ENCODE measurements at regions not wholly inside any gene's neighbourhood (a gene's known extent, or its start where the extent isn't known, plus 50 kb on each side); places are given as distances from the start of the nearest gene placed in this dataset.

GRCh38 chr22:26830837-26831236 is 173.4 kb downstream of the MIAT start:
- no peak overlapping the region for H3K9ac ChIP-seq (ENCODE audit: low read length)
- POLR2A ChIA-PET, result no interaction called here
- DNase-seq (no peak), ATAC-seq (ENCODE audit: low read depth) (no peak)
- no peaks in the 10 kb centered on the region for H4K20me1 ChIP-seq (ENCODE audit: control insufficient read depth, insufficient read depth, low read length, poor library complexity, severe bottlenecking)
- no peaks in the 10 kb centered on the region for H3K36me3 ChIP-seq (replicated peaks in 1 of 2; ENCODE audit: control extremely low read depth in 1 of 2, control insufficient read depth in 1 of 2, extremely low read depth in 1 of 2, insufficient read depth in 2 of 2, low read length in 1 of 2)
- CTCF ChIA-PET, result no interaction called here
- no peak overlapping the region for H2AFZ ChIP-seq (ENCODE audit: insufficient read depth, low read depth, low read length, poor library complexity, severe bottlenecking)
- no peaks in the 10 kb centered on the region for H3K27me3 ChIP-seq (replicated peaks in 1 of 4; ENCODE audit: control extremely low read depth in 1 of 4, control insufficient read depth in 3 of 4, insufficient read depth in 4 of 4, low read length in 3 of 4)
- intact Hi-C loops (cut with micrococcal nuclease), result no loop called here
- no peak overlapping the region for H3K4me2 ChIP-seq (replicated peaks; ENCODE audit: low read depth, low read length, poor library complexity, severe bottlenecking)
- H3K27ac ChIP-seq (ENCODE audit: low read length in 2 of 2), result no peak overlapping the region
- H3K4me3 ChIP-seq (ENCODE audit: control extremely low read depth in 1 of 5, extremely low read depth in 1 of 5, insufficient read depth in 1 of 5, low read depth in 2 of 5, low read length in 4 of 5), result no peak overlapping the region
- H3K4me1 Mint-ChIP-seq, result no peaks in the 10 kb centered on the region
- H3K4me3 Mint-ChIP-seq, result no peak overlapping the region
- no peaks in the 10 kb centered on the region for H3K79me2 ChIP-seq (ENCODE audit: control insufficient read depth, insufficient read depth, low read length)
- no peak for TF ChIP-seq EZH2 (IDR thresholded peaks at IDR 0.05; ENCODE audit: borderline replicate concordance, insufficient read depth, low read depth, low read length, poor library complexity, severe bottlenecking)
- TF ChIP-seq, protein P1, sequence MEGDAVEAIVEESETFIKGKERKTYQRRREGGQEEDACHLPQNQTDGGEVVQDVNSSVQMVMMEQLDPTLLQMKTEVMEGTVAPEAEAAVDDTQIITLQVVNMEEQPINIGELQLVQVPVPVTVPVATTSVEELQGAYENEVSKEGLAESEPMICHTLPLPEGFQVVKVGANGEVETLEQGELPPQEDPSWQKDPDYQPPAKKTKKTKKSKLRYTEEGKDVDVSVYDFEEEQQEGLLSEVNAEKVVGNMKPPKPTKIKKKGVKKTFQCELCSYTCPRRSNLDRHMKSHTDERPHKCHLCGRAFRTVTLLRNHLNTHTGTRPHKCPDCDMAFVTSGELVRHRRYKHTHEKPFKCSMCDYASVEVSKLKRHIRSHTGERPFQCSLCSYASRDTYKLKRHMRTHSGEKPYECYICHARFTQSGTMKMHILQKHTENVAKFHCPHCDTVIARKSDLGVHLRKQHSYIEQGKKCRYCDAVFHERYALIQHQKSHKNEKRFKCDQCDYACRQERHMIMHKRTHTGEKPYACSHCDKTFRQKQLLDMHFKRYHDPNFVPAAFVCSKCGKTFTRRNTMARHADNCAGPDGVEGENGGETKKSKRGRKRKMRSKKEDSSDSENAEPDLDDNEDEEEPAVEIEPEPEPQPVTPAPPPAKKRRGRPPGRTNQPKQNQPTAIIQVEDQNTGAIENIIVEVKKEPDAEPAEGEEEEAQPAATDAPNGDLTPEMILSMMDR (IDR thresholded peaks at IDR 0.05), result no peak
- no peaks in the 10 kb centered on the region for H3K4me1 ChIP-seq (ENCODE audit: control insufficient read depth in 2 of 2, insufficient read depth in 2 of 2, low read length in 2 of 2)
- H3K9me3 ChIP-seq (ENCODE audit: control extremely low read depth in 1 of 3, control insufficient read depth in 2 of 3, insufficient read depth in 1 of 3, low read length in 2 of 3), result no peaks in the 10 kb centered on the region
- no peaks in the 10 kb centered on the region for H3K9me3 Mint-ChIP-seq (ENCODE audit: insufficient read depth)
- 95% methylated on average over 3 of the region's 4 CpGs for WGBS (ENCODE audit: insufficient coverage)
- no peak overlapping the region for H3K27ac Mint-ChIP-seq
- H3K27me3 Mint-ChIP-seq, result no peaks in the 10 kb centered on the region

- Histone ChIP-seq H2AFZ (ENCODE audit: insufficient read depth, low read depth, low read length, poor library complexity, severe bottlenecking) (no peak overlapping the region), H3K27me3 (replicated peaks in 1 of 4; ENCODE audit: control extremely low read depth in 1 of 4, control insufficient read depth in 3 of 4, insufficient read depth in 4 of 4, low read length in 3 of 4) (no peaks in the 10 kb centered on the region), H3K9me3 (ENCODE audit: control extremely low read depth in 1 of 3, control insufficient read depth in 2 of 3, insufficient read depth in 1 of 3, low read length in 2 of 3) (no peaks in the 10 kb centered on the region), H3K4me3 (ENCODE audit: control extremely low read depth in 1 of 5, extremely low read depth in 1 of 5, insufficient read depth in 1 of 5, low read depth in 2 of 5, low read length in 4 of 5) (no peak overlapping the region), H4K20me1 (ENCODE audit: control insufficient read depth, insufficient read depth, low read length, poor library complexity, severe bottlenecking) (no peaks in the 10 kb centered on the region), H3K27ac (ENCODE audit: low read length in 2 of 2) (no peak overlapping the region), H3K9ac (ENCODE audit: low read length) (no peak overlapping the region), H3K4me2 (replicated peaks; ENCODE audit: low read depth, low read length, poor library complexity, severe bottlenecking) (no peak overlapping the region), H3K4me1 (ENCODE audit: control insufficient read depth in 2 of 2, insufficient read depth in 2 of 2, low read length in 2 of 2) (no peaks in the 10 kb centered on the region), H3K79me2 (ENCODE audit: control insufficient read depth, insufficient read depth, low read length) (no peaks in the 10 kb centered on the region), H3K36me3 (replicated peaks in 1 of 2; ENCODE audit: control extremely low read depth in 1 of 2, control insufficient read depth in 1 of 2, extremely low read depth in 1 of 2, insufficient read depth in 2 of 2, low read length in 1 of 2) (no peaks in the 10 kb centered on the region)
- Mint-ChIP-seq H3K4me1 (no peaks in the 10 kb centered on the region), H3K4me3 (no peak overlapping the region), H3K27ac (no peak overlapping the region), H3K27me3 (no peaks in the 10 kb centered on the region), H3K9me3 (ENCODE audit: insufficient read depth) (no peaks in the 10 kb centered on the region)
- DNase-seq, result no peak
- TF ChIP-seq, protein P1 (IDR thresholded peaks at IDR 0.05), result no peak
- no peak for TF ChIP-seq EZH2 (IDR thresholded peaks at IDR 0.05; ENCODE audit: borderline replicate concordance, insufficient read depth, low read depth, low read length, poor library complexity, severe bottlenecking)
- intact Hi-C loops (cut with micrococcal nuclease), result no loop called here
- 85% methylated on average over 6 of the region's 6 CpGs for WGBS (ENCODE audit: insufficient coverage)
- ATAC-seq (ENCODE audit: low read depth), result no peak
- CTCF ChIA-PET, result no interaction called here
- POLR2A ChIA-PET, result no interaction called here
Observed at GRCh38 chr22:26835023-26835422, 177.6 kb downstream of the MIAT start.
